Tongue (tissue), 2 donors: ENCODE measurements at regions not wholly inside any gene's neighbourhood (a gene's known extent, or its start where the extent isn't known, plus 50 kb on each side); places are given as distances from the start of the nearest gene placed in this dataset. TPM values are rescaled to one million over a fixed set of nuclear protein-coding genes. Genes with fewer than 3 reads are reported as not detected.

Source experiments
- DNase-seq: peaks from one replicate; pipeline ENCODE4 v3.0.0-alpha.2; 2015
- small RNA-seq: library from RNA; depleted of rRNA; stranded (forward); fragments of <200 nt; gene quantifications from one replicate; pipeline ENCODE3, GENCODE V24; 2014; ENCODE audit warnings: low replicate concordance

DNA sequence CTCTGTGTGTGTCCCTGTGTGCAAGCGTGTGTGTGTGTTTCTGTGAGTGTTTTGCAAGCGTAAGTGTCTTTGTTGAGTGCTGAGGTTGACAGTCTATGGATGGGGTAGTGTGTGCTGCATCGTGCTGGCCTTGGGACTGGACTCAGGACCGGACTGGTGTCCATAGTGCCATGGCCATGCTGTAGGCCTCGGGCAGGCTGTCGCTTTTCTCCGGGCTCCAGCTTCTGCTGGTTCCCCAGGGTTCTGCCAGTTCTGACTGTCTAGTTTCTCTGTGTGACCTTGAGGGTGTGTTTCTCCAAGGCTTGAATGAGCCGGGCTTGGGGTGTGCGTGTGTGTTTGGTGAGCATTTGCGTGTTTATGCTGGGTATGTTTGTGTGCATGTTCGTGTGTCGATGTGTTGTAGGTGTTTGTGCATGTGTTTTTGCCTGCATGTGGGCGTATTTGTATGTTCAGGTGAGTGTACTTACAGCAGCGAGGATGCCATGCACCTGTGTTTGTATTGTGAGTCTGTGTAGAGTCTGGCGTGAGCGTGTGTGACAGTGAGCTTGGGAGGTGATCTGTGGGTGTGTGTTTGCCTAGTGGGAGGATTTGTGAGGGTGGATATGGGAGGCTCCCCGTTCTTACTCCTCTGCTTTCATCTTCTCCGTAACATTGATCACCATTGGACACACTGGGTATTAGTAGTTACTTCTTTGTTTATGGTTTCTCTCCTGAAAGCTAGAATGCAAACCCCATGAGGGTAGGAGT lies 51.7 kb upstream of the POU3F1 start:
- DNase-seq: no peak

DNA sequence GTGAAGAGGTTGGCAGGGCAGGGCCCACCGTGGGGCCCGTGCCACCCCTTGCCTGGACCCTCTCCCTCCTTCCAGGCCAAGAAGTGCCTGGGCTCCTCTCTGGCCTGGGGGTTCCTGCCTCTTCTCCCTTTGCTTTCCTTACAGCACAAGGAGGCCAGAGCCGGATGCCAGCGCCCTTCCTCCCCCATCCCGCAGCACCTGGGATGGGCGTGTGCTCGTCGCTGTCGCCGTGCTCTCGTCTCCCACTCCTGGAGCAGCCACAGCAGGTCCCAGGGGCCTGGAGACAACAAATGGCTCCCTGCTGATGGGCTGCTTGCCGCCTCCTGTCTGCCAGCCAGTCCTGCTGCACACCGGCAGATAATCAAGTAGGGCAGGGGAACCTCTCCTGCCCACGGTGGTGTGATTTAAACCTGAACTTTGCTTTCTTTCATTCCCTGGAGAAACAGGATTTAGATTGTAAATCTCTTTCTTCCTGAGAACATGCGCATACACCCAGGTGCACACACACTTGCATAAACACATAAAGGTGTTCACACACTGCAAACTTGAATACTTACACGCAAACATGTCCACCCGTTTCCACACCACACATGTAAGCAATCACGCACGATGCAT lies 50.8 kb upstream of the POU3F1 start:
- no peak for DNase-seq

Small RNA genes lying in the stretch of these regions (small RNA-seq; reads per million reads assigned to genes)
- gene RNU6-753P: not detected
